ENCODE measurements at regions not wholly inside any gene's neighbourhood (a gene's known extent, or its start where the extent isn't known, plus 50 kb on each side); places are given as distances from the start of the nearest gene placed in this dataset.

DNA sequence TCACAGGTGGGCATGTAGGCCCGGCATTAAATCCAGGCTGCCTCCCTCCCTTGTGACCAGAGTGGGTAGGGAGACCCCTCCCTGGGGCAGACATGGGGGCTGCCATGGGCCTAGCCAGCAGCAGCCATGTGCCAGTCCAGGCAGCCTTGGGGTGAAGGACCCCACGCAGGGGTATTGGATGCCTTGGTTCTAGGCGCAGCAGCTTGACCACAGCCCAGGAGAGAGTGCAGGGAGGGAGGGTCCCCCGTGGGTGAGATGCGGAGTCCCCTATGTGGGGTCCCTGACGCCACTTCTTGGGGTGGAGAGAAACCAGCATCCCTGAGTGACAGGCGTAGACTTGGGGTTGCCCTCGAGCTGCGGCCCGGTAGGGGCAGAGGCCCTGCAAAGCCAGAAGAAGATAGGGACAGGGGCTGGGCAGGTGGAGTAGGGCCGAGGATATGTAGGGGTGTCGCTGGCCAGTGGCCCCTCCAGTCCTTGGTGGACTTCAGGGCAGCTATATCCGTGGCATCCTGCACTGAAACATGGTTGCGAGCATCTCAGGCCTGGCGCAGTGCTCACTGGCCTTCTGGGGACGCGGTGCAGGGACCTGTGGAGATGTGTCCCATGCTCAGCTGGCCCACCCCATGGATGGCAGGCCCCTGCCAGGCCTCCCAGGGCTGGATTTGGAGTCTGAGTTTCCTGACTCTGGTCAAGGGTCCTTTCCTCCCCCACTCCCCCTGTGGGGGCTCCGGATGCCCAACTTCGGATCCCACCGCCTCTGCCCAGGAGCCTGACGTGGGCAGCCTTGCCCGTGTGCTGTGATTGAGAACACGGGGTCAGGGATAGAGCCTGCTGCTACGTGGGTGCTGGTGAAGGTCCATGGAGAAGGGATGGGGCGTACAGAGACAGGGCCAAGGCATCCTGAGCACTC is 1179.8 kb downstream of the BRD1 start:
- TF ChIP-seq, protein P1, sequence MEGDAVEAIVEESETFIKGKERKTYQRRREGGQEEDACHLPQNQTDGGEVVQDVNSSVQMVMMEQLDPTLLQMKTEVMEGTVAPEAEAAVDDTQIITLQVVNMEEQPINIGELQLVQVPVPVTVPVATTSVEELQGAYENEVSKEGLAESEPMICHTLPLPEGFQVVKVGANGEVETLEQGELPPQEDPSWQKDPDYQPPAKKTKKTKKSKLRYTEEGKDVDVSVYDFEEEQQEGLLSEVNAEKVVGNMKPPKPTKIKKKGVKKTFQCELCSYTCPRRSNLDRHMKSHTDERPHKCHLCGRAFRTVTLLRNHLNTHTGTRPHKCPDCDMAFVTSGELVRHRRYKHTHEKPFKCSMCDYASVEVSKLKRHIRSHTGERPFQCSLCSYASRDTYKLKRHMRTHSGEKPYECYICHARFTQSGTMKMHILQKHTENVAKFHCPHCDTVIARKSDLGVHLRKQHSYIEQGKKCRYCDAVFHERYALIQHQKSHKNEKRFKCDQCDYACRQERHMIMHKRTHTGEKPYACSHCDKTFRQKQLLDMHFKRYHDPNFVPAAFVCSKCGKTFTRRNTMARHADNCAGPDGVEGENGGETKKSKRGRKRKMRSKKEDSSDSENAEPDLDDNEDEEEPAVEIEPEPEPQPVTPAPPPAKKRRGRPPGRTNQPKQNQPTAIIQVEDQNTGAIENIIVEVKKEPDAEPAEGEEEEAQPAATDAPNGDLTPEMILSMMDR (IDR thresholded peaks at IDR 0.05; ENCODE audit: insufficient read depth, low read length, severe bottlenecking), result no peak
- DNase-seq (ENCODE audit: low read depth), result no peak
- Histone ChIP-seq H3K4me3 (ENCODE audit: low read depth, low read length) (no peak overlapping the region), H3K27me3 (ENCODE audit: control insufficient read depth, insufficient read depth, low read length) (no peaks in the 10 kb centered on the region), H3K36me3 (ENCODE audit: control insufficient read depth, insufficient read depth, low read length) (no peaks in the 10 kb centered on the region)
- no peak for FAIRE-seq

DNA sequence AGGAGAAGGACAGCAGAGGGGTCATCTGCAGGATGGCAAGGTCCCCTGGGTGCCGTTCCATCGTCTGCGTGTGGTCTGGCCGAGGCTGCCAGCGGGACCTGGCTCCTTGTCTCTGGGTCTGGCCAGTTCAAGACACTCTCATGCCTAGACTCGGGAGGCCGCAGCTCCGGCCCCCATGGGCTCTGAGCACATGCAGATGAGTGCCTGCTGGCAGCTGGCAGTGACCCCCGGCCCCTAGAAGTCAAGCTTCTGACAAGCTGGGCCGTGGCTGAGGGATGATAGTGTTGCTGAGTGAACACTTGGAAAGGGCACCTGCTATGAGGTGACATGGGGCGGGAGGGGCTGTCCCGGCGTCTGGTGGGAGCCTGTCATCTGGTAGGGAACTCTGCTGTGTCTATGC is 1180.6 kb downstream of the BRD1 start:
- TF ChIP-seq, protein P1 (IDR thresholded peaks at IDR 0.05; ENCODE audit: insufficient read depth, low read length, severe bottlenecking), result no peak
- DNase-seq (ENCODE audit: low read depth), result no peak
- no peaks in the 10 kb centered on the region for H3K27me3 ChIP-seq (ENCODE audit: control insufficient read depth, insufficient read depth, low read length)
- no peak for FAIRE-seq
- no peaks in the 10 kb centered on the region for H3K36me3 ChIP-seq (ENCODE audit: control insufficient read depth, insufficient read depth, low read length)
- H3K4me3 ChIP-seq (ENCODE audit: low read depth, low read length), result no peak overlapping the region

DNA sequence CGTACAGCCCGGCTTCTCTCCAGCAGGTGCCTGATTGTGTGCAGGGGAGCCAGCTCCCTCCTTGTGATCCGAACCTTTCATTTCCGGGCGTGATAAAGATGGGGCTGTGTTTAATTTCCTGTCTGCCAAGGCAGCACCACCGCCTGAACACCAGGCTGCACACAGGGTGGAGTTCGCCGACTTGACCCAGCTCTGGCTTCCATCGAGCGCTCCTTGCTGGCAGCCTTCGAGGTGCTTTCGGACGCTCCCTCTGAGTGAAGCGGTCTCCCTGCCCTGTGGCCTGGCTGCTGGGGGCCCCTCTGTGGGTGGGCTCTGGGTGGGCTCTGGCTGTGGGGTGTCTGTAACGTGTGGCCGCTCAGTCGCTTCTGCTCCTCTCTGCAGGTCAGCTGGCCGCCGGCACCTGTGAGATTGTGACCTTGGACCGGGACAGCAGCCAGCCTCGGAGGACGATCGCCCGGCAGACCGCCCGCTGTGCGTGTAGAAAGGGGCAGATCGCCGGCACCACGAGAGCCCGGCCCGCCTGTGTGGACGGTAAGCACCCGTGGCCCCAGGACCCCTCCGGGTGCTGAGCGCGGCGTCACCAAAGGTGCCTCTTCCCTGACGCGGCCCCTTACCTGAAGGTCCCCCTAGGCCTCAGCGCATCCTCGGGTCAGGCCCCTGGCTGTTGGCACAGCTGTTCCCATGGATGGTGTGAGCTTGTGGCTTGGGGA is 1181.3 kb downstream of the BRD1 start:
- no peaks in the 10 kb centered on the region for H3K27me3 ChIP-seq (ENCODE audit: control insufficient read depth, insufficient read depth, low read length)
- FAIRE-seq, result no peak
- DNase-seq (ENCODE audit: low read depth), result no peak
- H3K4me3 ChIP-seq (ENCODE audit: low read depth, low read length), result no peak overlapping the region
- no peaks in the 10 kb centered on the region for H3K36me3 ChIP-seq (ENCODE audit: control insufficient read depth, insufficient read depth, low read length)
- TF ChIP-seq, protein P1 (IDR thresholded peaks at IDR 0.05; ENCODE audit: insufficient read depth, low read length, severe bottlenecking), result no peak

DNA sequence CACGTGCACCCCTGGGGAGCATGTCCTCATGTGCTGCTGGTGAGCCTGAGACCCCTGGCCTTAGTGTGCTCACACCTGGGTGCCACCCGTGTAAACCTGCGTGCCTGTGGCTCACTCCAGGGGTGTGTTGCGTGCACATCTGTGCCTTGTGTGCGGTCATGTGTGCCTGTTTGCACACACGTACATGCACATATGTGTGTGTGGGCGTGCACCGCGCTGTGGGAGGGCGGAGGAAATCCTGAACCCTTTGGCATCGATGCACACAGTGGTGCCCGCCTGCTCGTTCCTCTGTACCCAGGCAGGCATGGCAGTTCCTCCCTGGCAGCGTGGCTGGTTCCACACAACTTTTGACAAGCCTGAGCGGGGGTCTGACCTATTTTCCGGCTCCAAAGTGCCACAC is 1181.9 kb downstream of the BRD1 start:
- TF ChIP-seq, protein P1 (IDR thresholded peaks at IDR 0.05; ENCODE audit: insufficient read depth, low read length, severe bottlenecking), result no peak
- no peak for FAIRE-seq
- DNase-seq (ENCODE audit: low read depth), result no peak
- no peaks in the 10 kb centered on the region for H3K27me3 ChIP-seq (ENCODE audit: control insufficient read depth, insufficient read depth, low read length)
- H3K36me3 ChIP-seq (ENCODE audit: control insufficient read depth, insufficient read depth, low read length), result no peaks in the 10 kb centered on the region
- no peak overlapping the region for H3K4me3 ChIP-seq (ENCODE audit: low read depth, low read length)

DNA sequence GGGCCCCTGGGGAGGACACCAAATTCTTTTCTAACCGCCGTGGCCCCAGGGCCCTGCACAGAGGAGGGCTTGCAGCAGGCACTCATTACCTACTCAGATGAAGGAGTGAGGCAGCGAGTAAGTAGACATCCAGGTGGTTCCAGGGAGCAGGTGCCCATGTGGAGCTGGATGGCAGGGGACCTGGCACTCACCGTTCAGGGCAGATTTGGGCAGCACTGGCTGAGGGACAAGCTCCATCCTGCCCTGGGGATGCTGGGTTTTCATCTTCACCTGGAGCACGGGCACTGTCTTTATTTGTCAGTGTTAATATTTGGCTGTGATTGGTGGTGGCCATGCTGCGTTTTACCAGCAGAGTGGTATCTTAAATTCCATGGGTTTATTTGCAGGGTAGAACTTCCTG is 1182.7 kb downstream of the BRD1 start:
- no peaks in the 10 kb centered on the region for H3K36me3 ChIP-seq (ENCODE audit: control insufficient read depth, insufficient read depth, low read length)
- H3K27me3 ChIP-seq (ENCODE audit: control insufficient read depth, insufficient read depth, low read length), result no peaks in the 10 kb centered on the region
- FAIRE-seq (no peak), DNase-seq (ENCODE audit: low read depth) (no peak)
- H3K4me3 ChIP-seq (ENCODE audit: low read depth, low read length), result no peak overlapping the region
- TF ChIP-seq, protein P1 (IDR thresholded peaks at IDR 0.05; ENCODE audit: insufficient read depth, low read length, severe bottlenecking), result no peak

All from bronchial epithelial cell (primary cell).